T-cell (primary cell): ENCODE measurements at regions not wholly inside any gene's neighbourhood (a gene's known extent, or its start where the extent isn't known, plus 50 kb on each side); places are given as distances from the start of the nearest gene placed in this dataset.

Source experiments
- ATAC-seq, 4 experiments: fragments of 200-7000 bp in 3 of 4; fragments of 150-1000 bp in 1 of 4; cut with Tn5 transposase; replicated peaks in 1 of 4; 1 replicate in 3 of 4; 2 replicates in 1 of 4; pipeline ENCODE4 v1.10.0; 2021; ENCODE audit warnings: moderate library complexity in 3 of 4, mild to moderate bottlenecking in 2 of 4, moderate number of reproducible peaks in 1 of 4
- CTCF ChIA-PET, 2 donors: fragments of 300-600 bp; sonication (Branson Sonifier 250); formaldehyde crosslinking; loops; one replicate each; lab custom pipeline; 2022; ENCODE audit warnings: antibody characterized with exemption in 2 of 2; lab: Charles Lee
- POLR2A ChIA-PET, 2 donors: fragments of 300-600 bp; sonication (Branson Sonifier 250); formaldehyde crosslinking; loops; one replicate each; lab custom pipeline; 2022; ENCODE audit warnings: antibody characterized with exemption in 2 of 2; lab: Charles Lee
- DNase-seq, 35 experiments: peaks; one replicate each; pipeline versions ENCODE4 v3.0.0 to v3.0.0-alpha.2; 2013 to 2023
- H3K27ac ChIP-seq: one replicate; pipeline ENCODE4 v1.5.1; 2013; ENCODE audit warnings: low read length
- H3K27me3 ChIP-seq, 2 experiments: replicated peaks in 1 of 2; 1 replicate in 1 of 2; 2 replicates in 1 of 2; pipeline versions ENCODE4 v1.6.1 to v1.7.0; 2013; ENCODE audit warnings: low read length in 1 of 2, mixed read lengths in 1 of 2; ENCODE audit not compliant: control insufficient read depth in 2 of 2, insufficient read depth in 2 of 2; ENCODE audit errors: extremely low read depth in 1 of 2
- H3K36me3 ChIP-seq, 2 donors: 1 replicate in 1 of 2; 2 replicates in 1 of 2; pipeline versions ENCODE4 v1.6.1 to v1.7.0; 2013; ENCODE audit warnings: low read length in 1 of 2; ENCODE audit not compliant: control insufficient read depth in 2 of 2, insufficient read depth in 1 of 2; ENCODE audit errors: extremely low read depth in 1 of 2
- H3K4me1 ChIP-seq, 2 experiments: 1 replicate in 1 of 2; 2 replicates in 1 of 2; pipeline versions ENCODE4 v1.6.1 to v1.7.0; 2013; ENCODE audit warnings: low read length in 2 of 2, mixed read lengths in 1 of 2; ENCODE audit not compliant: insufficient read depth in 2 of 2, control insufficient read depth in 1 of 2; ENCODE audit errors: extremely low read depth in 1 of 2
- H3K4me3 ChIP-seq, 2 donors: 1 replicate in 1 of 2; 2 replicates in 1 of 2; pipeline versions ENCODE4 v1.5.1 to v1.7.0; 2013; ENCODE audit warnings: mild to moderate bottlenecking in 2 of 2, low read length in 1 of 2, moderate library complexity in 1 of 2; ENCODE audit not compliant: control insufficient read depth in 1 of 2; ENCODE audit errors: extremely low read depth in 1 of 2
- H3K9me3 ChIP-seq: 2 replicates; pipeline ENCODE4 v1.7.0; 2013
- H3K27ac Mint-ChIP-seq, 2 donors: one replicate each; pipeline ENCODE4 v1.8.0; 2020 to 2021; ENCODE audit warnings: mild to moderate bottlenecking in 2 of 2, mixed read lengths in 2 of 2
- H3K27me3 Mint-ChIP-seq, 2 donors: one replicate each; pipeline ENCODE4 v1.8.0; 2021 to 2022; ENCODE audit warnings: mixed read lengths in 2 of 2
- H3K36me3 Mint-ChIP-seq: one replicate; pipeline ENCODE4 v1.8.0; 2021; ENCODE audit warnings: mixed read lengths
- H3K4me1 Mint-ChIP-seq, 3 donors: one replicate each; pipeline ENCODE4 v1.8.0; 2020 to 2022; ENCODE audit warnings: mixed read lengths in 3 of 3, mild to moderate bottlenecking in 1 of 3
- H3K4me3 Mint-ChIP-seq, 3 donors: one replicate each; pipeline ENCODE4 v1.8.0; 2020 to 2022; ENCODE audit warnings: mild to moderate bottlenecking in 3 of 3, mixed read lengths in 3 of 3, moderate library complexity in 3 of 3
- H3K9me3 Mint-ChIP-seq, 3 donors: one replicate each; pipeline ENCODE4 v1.8.0; 2020 to 2022; ENCODE audit warnings: mixed read lengths in 3 of 3
- WGBS: methylation state at CpG from one replicate; pipeline ENCODE4 v1.1.5; 2013; ENCODE audit warnings: missing lambda C conversion rate; ENCODE audit not compliant: insufficient coverage; 5-methylcytosine and 5-hydroxymethylcytosine counted together

DNA sequence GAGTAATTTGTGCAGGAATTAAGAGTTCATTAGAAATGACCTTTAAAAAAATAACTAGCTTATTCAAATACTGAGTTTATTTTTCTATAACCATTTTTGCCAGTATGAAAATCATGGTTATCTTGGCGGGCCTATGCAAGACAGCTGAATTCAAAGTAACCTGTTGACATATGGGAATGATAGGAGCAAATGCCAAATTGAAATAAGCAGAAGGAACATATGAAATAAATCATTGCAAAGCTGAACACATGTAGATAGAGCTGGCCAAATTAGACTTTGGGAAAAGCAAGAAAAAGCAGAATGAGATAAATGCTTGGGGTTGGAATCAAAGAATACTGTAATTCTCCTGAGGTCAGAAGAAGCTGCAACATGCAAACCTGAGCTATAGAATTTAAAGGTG, 372.5 kb downstream of the ADAMTS20 start:
- Mint-ChIP-seq H3K9me3 (peaks cover 11 to 18% (median 12%) of the 10 kb centered on the region in 3 donors), H3K27ac (no peak overlapping the region), H3K4me1 (no peaks in the 10 kb centered on the region), H3K36me3 (no peaks in the 10 kb centered on the region), H3K4me3 (no peak overlapping the region), H3K27me3 (no peaks in the 10 kb centered on the region)
- no peak overlapping the region for H3K4me3 ChIP-seq
- CTCF ChIA-PET, result no interaction called here
- no peaks in the 10 kb centered on the region for H3K4me1 ChIP-seq
- H3K27ac ChIP-seq, result no peak overlapping the region
- ATAC-seq (no peak), DNase-seq (no peak)
- POLR2A ChIA-PET, result interaction anchor here in 1 of 2 donors (0.6 kb wide), 1 partner anchor 1616 kb away, joined by 3 read pairs; no protein-coding TSS in a partner anchor
- H3K27me3 ChIP-seq, result no peaks in the 10 kb centered on the region
- H3K36me3 ChIP-seq, result no peaks in the 10 kb centered on the region
- no peaks in the 10 kb centered on the region for H3K9me3 ChIP-seq
- no CpG with 5 or more reads among the region's 1 CpG for WGBS

DNA sequence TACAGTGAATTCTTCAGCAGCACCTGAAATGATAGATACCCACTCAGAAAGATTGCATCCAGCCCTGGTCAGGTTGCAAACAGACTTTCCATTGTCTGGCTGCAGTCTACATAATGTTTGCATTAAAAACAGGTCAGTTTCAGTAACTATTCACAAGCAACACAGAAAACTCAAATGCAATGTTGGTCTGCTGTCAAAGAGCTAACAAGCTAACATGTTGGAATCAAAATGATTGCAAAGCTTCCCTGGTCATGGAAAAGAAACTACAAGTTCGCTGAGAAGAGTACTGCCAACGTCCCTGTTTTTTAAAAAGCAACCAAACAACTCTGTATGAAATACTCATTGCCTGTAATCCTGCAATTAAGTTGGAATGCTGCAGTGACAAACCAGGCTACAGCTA, 374.7 kb downstream of the ADAMTS20 start:
- 33% methylated on average over 2 of the region's 2 CpGs for WGBS
- no peak overlapping the region for H3K4me3 ChIP-seq
- H3K9me3 ChIP-seq, result no peaks in the 10 kb centered on the region
- Mint-ChIP-seq H3K4me3 (no peak overlapping the region), H3K36me3 (no peaks in the 10 kb centered on the region), H3K4me1 (no peaks in the 10 kb centered on the region), H3K27me3 (no peaks in the 10 kb centered on the region), H3K27ac (no peak overlapping the region), H3K9me3 (peaks cover 3 to 7% (median 6%) of the 10 kb centered on the region in 3 donors)
- no peak overlapping the region for H3K27ac ChIP-seq
- ATAC-seq (no peak), DNase-seq (no peak)
- ChIA-PET POLR2A (no interaction called here), CTCF (no interaction called here)
- H3K4me1 ChIP-seq, result no peaks in the 10 kb centered on the region
- H3K27me3 ChIP-seq, result no peaks in the 10 kb centered on the region
- H3K36me3 ChIP-seq, result no peaks in the 10 kb centered on the region

DNA sequence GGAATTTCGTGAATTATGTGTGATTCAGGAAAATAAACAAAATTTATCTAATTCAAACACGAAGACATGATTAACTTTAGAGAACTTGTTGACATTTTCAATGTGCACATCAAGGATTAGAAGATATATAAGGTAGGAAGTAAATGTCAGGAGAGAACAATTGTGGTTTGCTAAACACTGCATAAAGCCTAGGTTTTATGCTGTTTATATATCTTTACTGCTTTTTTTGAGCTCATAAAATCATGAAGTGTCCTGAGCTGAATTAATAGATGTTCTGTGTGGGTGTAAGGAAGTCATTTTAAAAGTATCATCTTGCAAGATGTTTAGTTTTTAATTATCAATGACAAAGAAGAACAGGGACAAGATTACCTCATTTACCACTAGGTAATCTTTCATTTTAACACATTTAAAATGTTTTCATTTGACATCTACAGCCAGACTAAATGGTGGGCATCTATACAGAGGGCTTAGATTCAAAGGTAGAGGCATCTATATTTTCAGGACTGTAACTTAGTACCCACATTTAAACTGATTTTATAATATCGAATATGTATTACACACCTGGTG, 382.8 kb downstream of the ADAMTS20 start:
- no peaks in the 10 kb centered on the region for H3K27me3 ChIP-seq
- DNase-seq, result no peak
- no peaks in the 10 kb centered on the region for H3K9me3 ChIP-seq
- Mint-ChIP-seq H3K4me3 (no peak overlapping the region), H3K27me3 (peaks cover 0 to 1% of the 10 kb centered on the region in 2 donors), H3K9me3 (no peaks in the 10 kb centered on the region), H3K36me3 (no peaks in the 10 kb centered on the region), H3K4me1 (no peaks in the 10 kb centered on the region), H3K27ac (no peak overlapping the region)
- POLR2A ChIA-PET, result no interaction called here
- CTCF ChIA-PET, result no interaction called here
- no peak for ATAC-seq
- no peaks in the 10 kb centered on the region for H3K36me3 ChIP-seq
- no peaks in the 10 kb centered on the region for H3K4me1 ChIP-seq
- no CpG with 5 or more reads among the region's 3 CpGs for WGBS
- no peak overlapping the region for H3K4me3 ChIP-seq
- H3K27ac ChIP-seq, result no peak overlapping the region

DNA sequence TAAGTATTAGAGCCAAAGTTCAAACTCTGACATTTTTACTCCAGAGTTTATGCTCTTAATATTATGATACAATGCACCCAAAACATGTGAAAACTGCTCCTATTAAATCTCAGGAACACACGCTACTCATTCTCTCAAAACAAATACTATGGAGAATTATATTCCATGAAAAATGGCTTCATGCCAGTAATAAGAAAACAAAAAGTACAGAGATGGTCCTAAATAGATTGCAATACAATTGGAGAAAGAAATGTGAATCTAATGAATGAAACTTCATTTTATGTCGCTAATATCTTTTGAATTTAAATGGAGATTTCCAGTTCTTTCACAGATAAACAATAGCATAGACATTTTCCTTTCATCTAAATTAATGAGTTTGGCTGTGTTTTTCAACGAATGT, 384.3 kb downstream of the ADAMTS20 start:
- no peak overlapping the region for H3K27ac ChIP-seq
- Mint-ChIP-seq H3K36me3 (no peaks in the 10 kb centered on the region), H3K27ac (no peak overlapping the region), H3K9me3 (no peaks in the 10 kb centered on the region), H3K27me3 (peaks cover 0 to 1% of the 10 kb centered on the region in 2 donors), H3K4me1 (no peaks in the 10 kb centered on the region), H3K4me3 (no peak overlapping the region)
- DNase-seq, result no peak
- no peaks in the 10 kb centered on the region for H3K36me3 ChIP-seq
- H3K9me3 ChIP-seq, result no peaks in the 10 kb centered on the region
- H3K4me1 ChIP-seq, result no peaks in the 10 kb centered on the region
- H3K4me3 ChIP-seq, result no peak overlapping the region
- WGBS, result no CpG with 5 or more reads among the region's 3 CpGs
- no peaks in the 10 kb centered on the region for H3K27me3 ChIP-seq
- ChIA-PET CTCF (no interaction called here), POLR2A (no interaction called here)
- no peak for ATAC-seq

DNA sequence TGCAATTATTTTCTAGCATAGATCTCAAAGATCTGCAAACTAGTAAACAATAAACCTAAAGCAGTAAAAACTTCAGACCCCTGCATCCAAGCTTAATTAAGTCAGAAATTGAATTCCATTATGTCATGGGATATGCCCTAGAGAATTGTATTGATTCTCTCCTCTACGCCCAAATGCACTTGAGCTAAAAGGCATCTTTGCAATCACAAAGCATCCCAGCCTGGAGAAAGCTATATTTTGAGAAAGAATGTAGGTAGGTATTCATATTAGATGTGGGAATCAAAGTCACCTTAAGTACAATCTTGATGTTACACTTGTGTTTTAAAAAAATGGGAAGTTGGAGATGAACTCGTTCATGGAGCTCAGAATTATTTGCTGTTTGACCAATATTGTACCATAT, 386.7 kb downstream of the ADAMTS20 start:
- DNase-seq (no peak), ATAC-seq (no peak)
- H3K27me3 ChIP-seq, result no peaks in the 10 kb centered on the region
- Mint-ChIP-seq H3K27ac (no peak overlapping the region), H3K36me3 (no peaks in the 10 kb centered on the region), H3K9me3 (peaks cover 0 to 5% (median 3%) of the 10 kb centered on the region in 3 donors), H3K4me3 (no peak overlapping the region), H3K4me1 (no peaks in the 10 kb centered on the region), H3K27me3 (peaks cover 0 to 1% of the 10 kb centered on the region in 2 donors)
- no peak overlapping the region for H3K27ac ChIP-seq
- ChIA-PET POLR2A (no interaction called here), CTCF (no interaction called here)
- H3K4me3 ChIP-seq, result no peak overlapping the region
- WGBS, result no CpG with 5 or more reads among the region's 2 CpGs
- H3K36me3 ChIP-seq, result no peaks in the 10 kb centered on the region
- H3K9me3 ChIP-seq, result no peaks in the 10 kb centered on the region
- H3K4me1 ChIP-seq, result no peaks in the 10 kb centered on the region

DNA sequence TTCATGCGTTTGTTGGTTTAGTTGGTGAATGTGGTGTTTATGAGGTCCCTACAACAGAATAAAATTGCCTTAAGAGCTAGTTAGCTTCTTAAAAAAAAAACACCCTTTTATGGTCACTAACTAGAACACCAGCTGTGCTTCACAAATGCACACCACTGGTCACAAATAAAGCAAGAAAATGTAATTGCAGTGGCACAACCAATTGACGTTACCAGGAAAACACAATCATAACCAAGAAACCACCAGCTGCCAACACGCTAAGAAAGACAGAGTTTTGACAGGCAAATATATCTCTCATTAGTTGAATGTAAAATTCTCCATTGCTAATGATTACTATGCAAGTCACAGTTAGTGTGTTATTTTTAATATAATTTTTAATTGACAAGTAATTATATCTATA, 389.9 kb downstream of the ADAMTS20 start:
- Mint-ChIP-seq H3K9me3 (peaks cover 0 to 10% (median 3%) of the 10 kb centered on the region in 3 donors), H3K27me3 (peaks cover 0 to under 1% of the 10 kb centered on the region in 2 donors), H3K4me3 (no peak overlapping the region), H3K27ac (no peak overlapping the region), H3K4me1 (no peaks in the 10 kb centered on the region), H3K36me3 (no peaks in the 10 kb centered on the region)
- ChIA-PET POLR2A (no interaction called here), CTCF (no interaction called here)
- no peak for ATAC-seq
- H3K27ac ChIP-seq, result no peak overlapping the region
- H3K4me3 ChIP-seq, result no peak overlapping the region
- no CpG with 5 or more reads among the region's 3 CpGs for WGBS
- no peak for DNase-seq
- no peaks in the 10 kb centered on the region for H3K4me1 ChIP-seq
- H3K36me3 ChIP-seq, result no peaks in the 10 kb centered on the region
- H3K9me3 ChIP-seq, result no peaks in the 10 kb centered on the region
- H3K27me3 ChIP-seq, result no peaks in the 10 kb centered on the region

DNA sequence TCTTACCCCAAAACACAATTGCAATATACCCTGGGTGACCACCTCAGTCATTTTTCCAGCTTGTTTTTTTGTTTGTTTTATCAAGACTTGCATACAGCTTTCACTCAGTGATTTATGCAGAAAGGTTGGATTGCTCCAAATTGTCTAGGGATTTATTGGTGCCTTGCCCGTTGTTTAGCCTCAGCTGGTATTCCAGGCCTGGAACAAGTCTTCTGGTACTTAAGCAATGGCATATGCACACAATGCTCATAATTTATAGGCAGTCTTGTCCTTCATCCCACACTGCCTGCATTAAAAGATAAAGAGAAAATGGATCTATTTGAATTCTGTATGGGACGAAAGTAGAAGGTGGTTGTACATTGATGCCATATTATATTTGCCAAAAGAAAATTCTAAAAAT, 392.5 kb downstream of the ADAMTS20 start:
- H3K27ac Mint-ChIP-seq, result no peak overlapping the region
- no peaks in the 10 kb centered on the region for H3K27me3 Mint-ChIP-seq
- H3K4me1 Mint-ChIP-seq, result no peaks in the 10 kb centered on the region
- WGBS, result no CpG with 5 or more reads among the region's 2 CpGs
- no peak overlapping the region for H3K4me3 ChIP-seq
- no peaks in the 10 kb centered on the region for H3K4me1 ChIP-seq
- H3K9me3 Mint-ChIP-seq, result peaks cover 0 to 13% (median 3%) of the 10 kb centered on the region in 3 donors
- no peak overlapping the region for H3K4me3 Mint-ChIP-seq
- POLR2A ChIA-PET, result no interaction called here
- ATAC-seq (no peak), DNase-seq (no peak)
- CTCF ChIA-PET, result no interaction called here
- no peaks in the 10 kb centered on the region for H3K36me3 Mint-ChIP-seq
- H3K27ac ChIP-seq, result no peak overlapping the region
- H3K27me3 ChIP-seq, result no peaks in the 10 kb centered on the region
- no peaks in the 10 kb centered on the region for H3K36me3 ChIP-seq
- no peaks in the 10 kb centered on the region for H3K9me3 ChIP-seq
